ENCODE measurements at regions not wholly inside any gene's neighbourhood (a gene's known extent, or its start where the extent isn't known, plus 50 kb on each side); places are given as distances from the start of the nearest gene placed in this dataset.

DNA sequence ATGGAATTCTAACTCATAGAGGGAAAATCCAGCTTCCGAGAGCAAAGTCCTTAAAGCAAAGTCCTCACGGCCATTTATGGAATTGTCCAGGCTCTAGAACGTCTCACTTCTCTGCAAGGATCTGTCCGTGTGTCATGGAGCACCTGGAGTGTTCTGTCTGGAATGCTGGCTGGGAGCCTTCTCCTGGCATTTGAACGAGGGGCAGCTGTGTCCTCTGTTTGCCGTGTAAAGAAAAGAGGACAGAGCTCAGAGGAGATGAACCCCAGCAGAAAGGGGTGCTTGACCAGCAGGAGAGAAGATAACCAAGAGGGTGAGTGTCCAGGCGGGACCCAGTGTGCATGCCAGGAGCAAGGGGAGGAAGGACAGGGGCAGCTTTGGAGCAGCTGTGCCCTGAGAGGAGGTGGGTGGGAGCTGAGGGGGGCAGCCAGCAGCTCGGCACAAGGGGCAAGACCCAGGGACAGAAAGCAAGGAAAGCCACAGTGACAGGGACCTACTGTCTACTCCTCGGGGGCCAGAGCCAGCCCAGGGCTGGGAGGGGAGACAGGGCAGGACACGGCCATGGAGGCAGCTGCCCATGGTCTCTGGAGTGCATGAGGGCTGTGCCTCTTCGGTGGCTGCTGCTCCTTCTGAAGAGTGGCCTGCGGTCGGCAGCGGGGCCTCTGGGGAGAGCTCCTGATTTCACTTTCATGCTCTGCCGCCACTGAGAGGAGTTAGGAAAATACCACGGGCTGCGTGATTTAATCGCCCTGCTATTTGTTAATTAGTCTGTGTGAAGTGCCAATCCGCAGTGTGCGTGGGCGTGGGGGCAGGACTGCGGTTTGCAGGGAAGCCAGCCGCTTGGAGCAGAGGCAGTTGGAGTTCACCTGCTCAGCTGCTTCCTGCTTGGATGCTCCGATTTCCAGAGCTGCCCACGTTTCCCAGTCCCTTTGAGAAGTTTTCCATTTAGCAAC, 149.3 kb upstream of the SHH start:
- no peak for DNase-seq

DNA sequence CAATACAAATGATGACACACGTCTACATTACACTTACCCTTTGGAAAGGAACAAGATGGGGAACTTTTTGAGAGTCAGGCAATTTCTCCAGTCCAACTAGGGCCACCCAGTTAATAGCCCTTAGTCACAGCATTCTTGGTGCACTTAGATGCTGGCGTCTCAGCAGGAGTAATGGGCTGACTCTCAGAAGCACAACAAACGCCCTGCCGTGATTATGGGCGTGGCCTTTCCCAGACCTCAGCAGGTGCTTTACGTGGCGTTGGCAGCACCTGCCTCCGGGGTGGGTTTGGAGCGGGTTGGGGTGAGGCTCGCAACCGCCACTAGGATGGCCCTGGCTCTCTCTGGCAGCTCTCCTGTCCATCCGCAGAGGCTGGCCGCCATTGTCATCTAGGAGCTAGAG, 147.6 kb upstream of the SHH start:
- no peak for DNase-seq

GRCh38 chr7:155956977-155957376, 144.7 kb upstream of the SHH start:
- no peak for DNase-seq

- no peak for DNase-seq
Measured at GRCh38 chr7:155955367-155955635, 143.0 kb upstream of the SHH start.

GRCh38 chr7:155954550-155955366, 142.5 kb upstream of the SHH start:
- no peak for DNase-seq

DNA sequence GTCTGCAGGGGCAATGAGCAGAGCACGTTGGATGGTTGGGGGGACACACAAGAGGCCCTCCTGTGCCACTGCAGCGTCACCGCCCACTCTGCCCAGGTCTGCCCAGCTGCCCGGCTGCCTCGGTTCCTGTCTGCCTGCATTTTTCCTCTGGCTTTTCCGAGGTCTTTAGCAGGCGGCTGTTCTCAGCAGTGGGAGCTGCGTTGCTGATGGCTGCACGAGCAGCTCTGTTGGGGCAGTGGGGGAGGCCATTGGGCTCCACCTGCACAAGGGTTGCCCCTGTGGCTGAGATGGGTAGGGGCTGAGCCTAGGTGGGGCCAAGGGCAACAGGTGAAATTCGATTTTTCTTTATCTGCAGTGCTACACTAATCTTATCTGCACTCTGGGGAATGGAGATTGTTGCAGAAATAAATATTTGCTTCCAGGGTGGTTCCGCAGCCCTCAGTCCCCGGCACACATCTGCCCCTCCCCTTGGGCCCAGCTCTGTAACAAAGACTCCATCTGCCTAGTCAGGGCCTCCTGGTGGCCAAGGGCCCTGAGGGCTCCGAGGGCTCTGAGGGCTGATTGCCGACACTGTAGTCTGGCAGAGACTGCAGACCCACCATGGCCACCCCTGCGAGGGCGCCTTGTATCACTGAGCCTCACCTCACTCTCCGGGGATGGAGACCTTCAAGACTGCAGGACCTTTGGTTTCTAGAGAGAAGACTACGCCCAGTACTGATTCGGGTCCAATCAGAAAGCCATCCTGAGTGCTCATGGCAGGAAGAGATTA, 141.7 kb upstream of the SHH start:
- no peak for DNase-seq

- DNase-seq = no peak
Measured at GRCh38 chr7:155953501-155953778, 141.2 kb upstream of the SHH start.

DNA sequence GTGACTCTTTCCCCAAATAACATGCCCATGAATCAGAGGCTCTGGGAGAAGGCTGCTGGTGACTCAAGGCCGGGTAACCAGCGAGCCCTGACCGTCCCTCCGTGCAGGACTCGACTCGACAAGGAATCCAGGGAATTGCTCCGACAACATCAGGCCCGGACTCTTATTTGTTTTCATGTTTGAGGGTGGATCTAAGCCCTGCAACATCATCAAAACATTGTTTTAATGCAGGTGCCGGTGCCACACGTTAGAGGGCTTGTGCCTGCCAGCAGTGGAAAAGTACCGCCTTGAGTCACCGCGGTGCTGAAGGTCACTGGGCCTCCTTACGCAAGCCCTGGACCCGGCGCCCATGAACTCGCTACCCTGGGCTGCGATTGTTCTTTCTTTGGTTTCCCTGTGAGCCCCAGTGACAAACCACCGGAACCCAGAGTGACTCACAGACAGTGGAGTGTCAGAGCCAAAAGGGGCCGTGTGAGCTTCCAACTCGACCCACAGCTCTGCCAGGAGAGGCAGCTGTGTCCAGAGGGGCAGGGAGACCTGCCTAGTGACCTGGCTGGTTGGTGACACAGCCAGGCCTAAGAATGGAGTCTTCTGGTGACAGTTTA, 139.4 kb upstream of the SHH start:
- DNase-seq = no peak

DNA sequence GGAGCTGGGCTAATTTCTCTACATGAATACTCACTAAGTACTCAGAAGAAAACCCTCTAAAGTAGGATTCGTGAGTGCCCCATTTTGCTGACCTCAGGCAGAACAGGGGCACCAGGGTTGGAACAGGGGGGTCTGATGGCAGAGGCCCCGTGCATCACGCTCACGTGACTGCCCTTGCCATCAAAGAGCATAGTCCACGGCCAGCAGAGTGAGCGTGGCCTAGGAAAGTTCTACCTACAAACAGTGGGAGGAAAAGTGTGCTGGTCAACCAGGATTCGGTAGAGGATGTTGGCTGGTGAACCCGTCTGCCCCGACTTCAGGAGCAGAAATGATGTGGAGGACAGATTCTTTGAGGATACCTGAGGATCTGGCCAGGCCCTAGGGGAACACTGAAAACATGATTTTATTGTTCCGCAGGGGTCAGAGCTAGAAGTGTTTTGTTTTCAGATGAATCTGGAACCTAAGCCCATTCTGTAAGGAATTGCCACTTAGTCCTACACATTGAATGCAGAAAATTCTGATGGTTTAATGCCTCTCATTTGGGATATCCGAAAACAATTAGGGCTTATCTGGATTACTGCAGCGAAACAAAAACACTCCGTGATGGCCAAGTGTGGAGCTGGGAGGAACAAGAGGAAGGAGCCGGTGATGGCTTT, 138.8 kb upstream of the SHH start:
- DNase-seq = no peak

DNA sequence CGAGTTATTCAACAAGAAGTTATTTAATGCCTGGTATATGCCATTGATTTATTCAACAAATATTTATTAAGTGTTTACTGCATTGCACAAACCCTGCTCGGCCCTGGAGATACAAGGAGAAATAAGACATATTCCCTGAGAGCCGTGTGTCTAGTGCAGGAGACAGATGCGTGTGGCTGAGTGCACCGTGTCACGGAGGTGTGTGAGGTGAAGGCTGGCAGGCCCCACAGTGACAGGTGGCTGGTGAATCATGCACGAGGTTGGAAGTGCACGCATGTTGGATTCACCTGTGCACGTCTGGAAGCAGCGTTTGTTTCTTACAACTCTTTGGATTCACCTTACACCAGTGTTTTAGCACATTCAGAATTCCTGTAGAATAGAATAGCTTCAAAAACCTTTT, 136.6 kb upstream of the SHH start:
- DNase-seq = no peak

DNA sequence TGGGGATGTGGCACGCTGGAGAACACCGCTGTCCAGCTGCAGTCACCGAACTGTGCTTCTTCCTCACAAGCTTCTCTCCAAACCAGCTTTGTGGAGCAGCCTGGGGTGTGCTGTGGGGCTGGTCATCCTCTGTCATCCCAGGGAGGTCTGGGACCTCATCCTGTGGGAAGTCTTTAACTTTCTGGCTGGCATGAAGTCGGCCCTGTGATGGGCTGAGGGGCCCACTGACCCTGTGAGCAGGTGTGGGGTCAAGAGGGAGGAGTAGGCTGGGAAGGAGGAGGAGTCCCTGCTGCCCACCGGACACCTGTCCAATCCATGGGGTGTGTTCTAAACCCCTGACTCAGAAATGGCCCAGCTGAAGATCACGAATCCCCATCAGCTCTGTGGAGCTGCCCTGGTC, 136.2 kb upstream of the SHH start:
- DNase-seq = no peak

- no peak for DNase-seq
Measured at GRCh38 chr7:155947051-155947450, 134.8 kb upstream of the SHH start.

DNA sequence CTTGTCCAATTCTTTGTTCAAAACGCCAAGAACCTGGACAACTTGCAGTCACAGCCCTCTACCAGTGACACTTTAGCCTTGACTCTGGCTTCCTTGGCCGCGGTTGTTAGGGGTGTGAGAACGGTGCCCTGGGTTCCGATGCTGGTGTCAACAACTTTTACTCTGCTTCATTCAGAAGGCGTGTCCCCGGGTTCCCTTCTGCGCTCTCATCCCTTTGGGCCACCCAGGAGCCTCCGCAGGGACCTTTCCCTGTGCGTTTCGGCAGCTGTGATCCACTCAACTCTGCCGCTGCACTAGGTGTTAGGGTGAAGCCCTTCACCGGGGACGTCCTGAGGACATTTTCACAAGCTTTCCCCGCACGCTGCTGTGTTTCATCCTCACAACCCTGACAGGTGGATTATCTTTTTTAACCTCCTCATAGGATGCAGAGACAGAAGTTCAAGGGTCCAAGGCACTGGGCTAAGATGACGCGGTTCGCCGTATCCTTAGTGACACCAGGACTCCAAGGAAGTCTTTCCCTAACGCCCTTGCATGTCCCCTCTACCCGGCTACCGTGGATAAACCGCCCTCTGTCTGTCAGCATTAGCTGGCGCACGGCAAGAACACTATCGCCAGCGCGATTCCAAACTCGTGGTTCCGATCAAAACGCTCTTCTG, 133.5 kb upstream of the SHH start:
- DNase-seq = no peak

DNA sequence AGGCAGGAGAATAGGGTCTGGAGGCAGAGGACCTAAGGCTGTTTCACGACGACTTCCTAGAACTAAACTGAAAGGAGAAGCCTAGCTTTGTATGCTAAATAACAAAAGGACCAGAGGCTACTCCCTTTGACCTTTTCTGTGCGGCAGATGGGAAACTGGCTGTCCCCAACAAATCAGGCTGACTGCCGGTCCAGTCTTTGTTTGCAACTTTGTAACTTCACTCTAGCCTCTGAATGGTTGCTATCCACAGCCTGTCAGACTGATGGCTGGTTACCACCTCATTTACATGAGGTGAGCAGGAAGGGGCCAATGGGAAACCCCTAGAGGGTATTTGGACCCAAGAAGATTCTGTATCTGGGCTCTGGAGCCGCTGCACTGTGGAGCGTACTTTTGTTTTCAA, 132.6 kb upstream of the SHH start:
- no peak for DNase-seq

GRCh38 chr7:155943251-155943899, 131.1 kb upstream of the SHH start:
- no peak for DNase-seq

DNA sequence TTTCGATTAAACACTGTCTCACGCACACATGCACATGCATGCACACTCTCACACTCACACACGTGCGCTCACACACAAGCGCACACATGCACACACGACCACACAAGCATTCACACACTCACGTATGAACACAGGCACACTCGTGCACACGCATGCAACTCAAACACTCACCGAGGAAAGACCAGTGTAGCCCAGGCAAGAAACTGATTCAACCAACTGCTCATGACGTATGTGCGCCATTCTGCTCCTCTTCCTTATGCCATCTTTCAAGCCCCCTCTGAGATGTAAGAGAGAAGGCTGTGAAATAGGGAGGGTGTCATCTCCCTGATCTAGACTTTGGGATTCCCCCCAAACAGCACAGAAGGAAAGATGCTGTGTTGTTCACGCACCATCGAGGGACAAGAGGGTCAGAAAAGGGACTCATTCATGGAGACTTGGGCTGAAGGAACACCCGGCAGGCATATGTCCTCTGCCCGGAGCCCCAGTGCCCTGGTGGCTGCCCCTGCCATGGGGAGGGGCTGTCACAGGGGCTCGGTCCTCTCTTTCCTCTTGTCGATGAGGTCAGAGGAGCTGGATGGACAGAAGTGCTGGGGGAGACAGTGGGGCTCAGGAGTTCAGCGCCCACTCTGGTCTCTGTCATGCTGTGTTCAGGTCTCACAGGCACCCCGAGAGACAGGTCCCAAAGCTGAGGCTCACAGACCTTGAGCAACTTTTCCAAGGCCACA, 130.1 kb upstream of the SHH start:
- DNase-seq = no peak

DNA sequence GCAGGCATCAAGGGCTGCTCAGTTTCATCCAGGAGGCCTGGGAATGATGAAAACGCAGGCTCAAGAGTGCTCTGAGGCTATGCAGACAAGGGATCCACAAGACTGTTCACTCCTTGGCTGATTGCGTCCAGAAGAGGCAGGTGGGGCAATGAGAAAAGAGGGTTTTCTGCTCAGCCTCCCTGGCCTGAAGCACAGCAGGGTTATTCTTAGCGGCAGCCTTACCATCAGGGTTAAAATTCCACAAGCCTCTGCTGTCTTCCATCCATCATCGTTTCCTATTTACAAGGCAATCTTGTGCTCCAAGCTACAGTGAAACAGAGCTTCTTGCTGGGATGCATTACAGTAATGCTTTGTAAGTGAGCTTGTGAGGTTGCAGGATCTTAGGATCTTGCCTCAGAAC, 129.4 kb upstream of the SHH start:
- no peak for DNase-seq

DNA sequence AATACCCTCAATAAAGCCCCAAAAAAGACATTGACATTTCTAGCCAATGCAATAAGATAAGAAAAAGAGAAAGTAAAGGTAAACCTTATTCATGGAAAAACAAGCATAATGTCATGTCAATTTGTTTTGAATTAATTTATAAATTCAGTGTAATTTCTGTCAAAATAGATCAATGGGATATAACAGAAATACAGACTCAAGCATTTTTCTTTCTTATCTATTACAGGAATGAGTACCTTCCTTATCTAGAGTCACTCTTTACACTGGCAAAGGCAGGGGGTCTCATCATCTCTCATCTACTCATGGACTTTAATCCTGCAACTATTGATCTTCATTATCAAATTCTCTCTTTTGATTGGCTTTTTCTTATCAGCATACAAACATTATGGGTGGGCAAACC, 127.1 kb upstream of the SHH start:
- DNase-seq = no peak

- no peak for DNase-seq
Measured at GRCh38 chr7:155938129-155938528, 125.9 kb upstream of the SHH start.

GRCh38 chr7:155935726-155936125, 123.5 kb upstream of the SHH start:
- no peak for DNase-seq

GRCh38 chr7:155935005-155935557, 122.8 kb upstream of the SHH start:
- no peak for DNase-seq
